ENCODE measurements at regions not wholly inside any gene's neighbourhood (a gene's known extent, or its start where the extent isn't known, plus 50 kb on each side); places are given as distances from the start of the nearest gene placed in this dataset.
"Not testable (repeated sequence)": the region's sequence is repeated elsewhere in the genome, so short reads cannot be mapped to it uniquely, and the experiment has no call there.

DNA sequence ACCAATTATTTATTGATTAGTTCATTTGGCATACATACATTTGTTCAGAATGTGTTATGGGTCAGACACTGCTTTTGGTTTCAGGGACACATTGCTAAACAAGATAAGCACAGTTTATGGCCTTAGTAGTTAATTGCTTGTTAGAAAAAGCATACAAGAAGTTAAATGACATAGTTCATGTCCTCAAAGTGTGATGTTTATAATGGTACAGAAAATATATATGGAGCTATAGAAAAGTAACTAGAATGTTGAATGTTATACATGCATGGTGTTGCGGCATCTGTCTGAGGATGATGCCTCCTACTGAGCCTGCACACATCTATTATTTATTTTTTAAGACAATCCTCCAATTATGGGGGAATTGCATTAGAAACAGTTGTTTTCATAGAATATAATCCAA is 1476.3 kb upstream of the PCDH7 start:
- DNase-seq = no peak

DNA sequence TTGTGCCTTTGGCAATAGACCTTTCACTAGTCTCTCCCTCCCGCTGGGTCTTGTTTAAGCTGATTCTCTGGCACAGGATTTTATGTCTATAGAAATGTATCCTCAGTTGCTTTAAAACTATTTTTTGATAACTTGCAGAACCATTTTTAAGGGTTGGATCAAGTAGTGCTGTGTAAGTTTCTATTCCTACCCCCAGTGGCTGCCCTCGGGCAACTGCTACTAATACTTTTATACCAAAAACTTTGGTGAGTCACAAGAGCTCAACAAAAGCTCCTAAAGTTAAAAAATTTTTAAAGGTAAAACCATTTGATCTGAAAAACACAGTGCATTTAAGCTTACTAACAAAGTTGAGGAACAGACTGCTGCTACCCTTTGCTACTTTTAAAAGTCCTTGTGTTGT is 1460.6 kb upstream of the PCDH7 start:
- DNase-seq = no peak

DNA sequence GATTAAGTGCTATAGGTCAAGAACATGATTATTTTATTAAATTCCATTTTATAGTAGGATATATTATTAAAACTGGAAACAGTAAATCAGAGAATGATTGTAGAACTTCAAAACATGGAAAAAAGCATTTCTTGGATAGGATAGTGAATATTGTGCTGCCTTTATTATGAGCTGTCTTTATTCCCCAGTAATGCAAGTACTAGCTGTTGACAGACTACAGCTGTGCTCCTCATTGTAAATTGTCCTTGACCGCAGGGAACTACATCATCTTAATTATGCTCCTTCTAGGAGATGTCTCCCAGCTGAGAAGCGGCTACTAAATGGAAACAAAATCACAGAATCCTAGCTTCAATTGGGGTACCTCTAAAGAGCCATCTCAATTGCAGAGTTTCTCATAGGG is 1457.2 kb upstream of the PCDH7 start:
- no peak for DNase-seq

DNA sequence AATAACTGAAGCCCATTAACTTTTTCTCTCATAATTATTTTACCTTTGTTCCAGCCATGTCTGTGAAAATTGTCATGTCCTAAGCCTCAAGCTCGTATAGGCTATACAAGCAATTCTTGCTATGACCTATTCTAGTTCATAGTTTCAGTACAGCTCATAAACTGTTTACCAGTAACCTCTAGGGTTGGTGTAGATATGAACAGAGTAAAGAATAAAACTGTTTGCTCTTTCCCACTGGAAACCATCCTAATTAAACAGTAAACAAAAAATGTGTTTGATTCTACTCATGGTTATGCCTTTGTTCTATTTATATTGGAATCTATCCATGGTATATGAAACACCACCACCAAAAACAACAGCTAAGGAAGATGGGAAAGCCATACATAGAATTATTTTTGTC is 1444.0 kb upstream of the PCDH7 start:
- no peak for DNase-seq

DNA sequence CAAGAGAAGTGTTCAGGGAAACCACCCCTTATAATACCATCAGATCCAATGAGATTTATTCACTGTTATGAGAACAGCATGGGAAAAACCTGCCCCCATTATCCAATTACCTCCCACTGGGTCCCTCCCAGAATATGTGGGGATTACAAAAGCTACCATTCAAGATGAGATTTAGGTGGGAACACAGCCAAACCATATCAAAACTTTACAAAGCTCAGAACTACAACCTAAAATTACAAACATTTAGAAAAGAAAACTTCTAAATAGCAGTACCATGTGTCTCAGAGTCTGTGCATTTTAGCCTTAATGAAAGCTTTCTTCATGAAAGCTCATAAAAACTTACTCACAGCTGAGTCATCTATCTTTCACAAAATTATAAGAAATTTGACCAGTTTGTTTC is 1442.8 kb upstream of the PCDH7 start:
- no peak for DNase-seq

DNA sequence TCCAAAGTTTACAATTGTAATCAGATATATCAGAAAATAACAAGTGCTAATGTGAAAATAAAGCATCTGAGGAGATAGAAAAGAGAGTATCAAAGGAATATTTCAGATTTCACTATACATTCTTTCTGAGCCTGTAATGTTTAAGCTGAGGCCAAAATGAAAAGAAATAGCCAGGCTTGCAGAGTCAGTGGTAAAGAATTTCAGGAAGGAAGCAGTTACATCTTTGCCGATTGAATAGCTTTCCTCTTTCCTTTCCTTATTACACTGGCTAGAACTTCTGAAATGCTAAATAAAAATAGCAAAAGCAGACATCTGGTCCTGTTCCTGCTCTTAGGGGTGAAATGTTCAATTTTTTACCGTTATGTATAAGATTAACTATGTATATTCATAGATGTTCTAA is 1441.6 kb upstream of the PCDH7 start:
- DNase-seq = no peak

DNA sequence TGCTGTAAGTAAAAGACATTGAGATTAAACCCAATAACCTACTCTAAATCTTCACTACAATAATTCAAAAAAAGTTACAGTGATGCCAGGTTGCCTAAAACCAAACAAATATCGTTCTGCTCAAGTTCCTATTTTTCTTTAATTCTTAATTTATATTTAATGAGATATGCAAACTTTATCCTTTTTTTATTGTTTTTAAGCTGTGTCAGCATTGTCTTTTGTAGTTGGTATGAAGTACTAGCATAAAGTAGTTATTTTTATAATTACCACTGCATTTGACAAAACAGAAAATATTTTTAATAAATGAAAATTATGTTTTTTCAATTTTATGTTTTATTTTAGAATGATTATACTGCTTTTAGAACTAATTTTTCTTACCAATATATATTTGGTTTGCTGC is 1431.1 kb upstream of the PCDH7 start:
- no peak for DNase-seq

DNA sequence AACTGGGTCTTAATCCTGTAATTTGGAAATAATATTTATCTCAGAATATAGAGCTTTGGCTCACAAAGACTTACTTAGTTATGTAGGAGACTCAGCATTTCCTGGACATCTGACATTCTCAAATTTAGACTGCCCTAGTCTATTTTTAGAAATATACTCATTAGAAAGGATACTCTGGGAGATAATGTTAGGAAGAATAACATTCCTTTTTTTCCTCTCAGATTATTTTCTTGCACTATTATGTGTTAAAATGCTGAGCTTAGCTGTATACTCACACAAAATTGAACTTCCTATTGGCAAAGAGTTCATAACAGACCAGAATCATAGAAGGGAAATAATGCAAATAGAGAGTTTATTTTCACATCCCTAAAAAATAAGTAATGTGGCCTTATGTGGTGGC is 1424.9 kb upstream of the PCDH7 start:
- DNase-seq = no peak

DNA sequence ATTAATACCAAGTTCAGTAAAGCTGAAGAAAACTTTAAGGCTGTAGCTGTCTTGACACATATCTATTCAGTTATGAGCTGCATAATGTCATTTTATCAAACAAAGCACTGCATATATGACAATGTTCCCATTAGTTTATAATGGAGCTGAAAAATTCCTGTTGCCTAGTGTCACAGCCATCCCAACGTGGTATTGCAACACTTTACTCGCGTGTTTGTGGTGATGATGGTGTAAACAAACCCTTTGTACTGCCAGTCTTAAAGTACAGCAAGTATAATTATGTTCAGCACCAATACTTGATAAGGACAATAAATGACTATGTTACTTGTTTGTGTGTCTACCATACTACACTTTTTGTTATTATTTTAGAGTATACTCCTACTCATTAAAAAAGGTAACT is 1415.6 kb upstream of the PCDH7 start:
- DNase-seq = no peak

DNA sequence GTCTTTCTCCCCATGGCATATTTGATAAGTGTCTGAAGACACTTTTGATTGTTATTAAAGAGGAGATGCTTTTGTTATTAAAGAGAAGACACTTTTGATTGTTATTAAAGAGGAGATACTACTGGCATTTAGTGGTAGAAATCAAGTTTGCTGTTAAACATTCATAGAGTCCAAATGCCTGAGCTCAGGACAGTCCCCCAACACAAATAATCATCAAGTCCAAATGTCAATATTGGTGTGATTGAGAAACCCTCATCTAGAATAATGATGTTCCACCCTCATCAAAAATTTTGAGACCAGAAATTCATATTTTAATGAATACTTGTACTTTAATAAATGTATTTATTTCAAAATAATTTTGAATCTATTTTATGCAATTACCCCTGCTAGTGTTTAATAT is 1412.9 kb upstream of the PCDH7 start:
- DNase-seq = no peak

DNA sequence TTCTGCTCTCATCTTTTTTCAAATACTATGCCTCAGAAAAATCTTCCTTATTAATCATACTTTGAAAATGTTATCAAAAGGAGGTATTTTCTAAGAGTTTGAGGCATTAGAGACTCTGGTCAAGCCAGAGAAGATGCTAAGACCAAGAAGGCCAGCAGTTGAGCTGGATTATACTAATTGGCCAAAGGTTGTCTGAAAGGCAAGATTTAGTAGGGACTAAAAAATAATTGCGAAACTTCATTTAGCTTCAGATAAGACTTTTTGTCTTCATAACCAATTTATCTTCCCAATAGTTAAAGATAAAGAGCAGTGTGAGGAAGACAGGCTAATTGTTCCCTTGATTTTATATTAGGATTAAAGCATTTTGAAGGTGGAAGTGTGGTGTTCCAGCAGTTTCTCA is 1412.4 kb upstream of the PCDH7 start:
- no peak for DNase-seq

DNA sequence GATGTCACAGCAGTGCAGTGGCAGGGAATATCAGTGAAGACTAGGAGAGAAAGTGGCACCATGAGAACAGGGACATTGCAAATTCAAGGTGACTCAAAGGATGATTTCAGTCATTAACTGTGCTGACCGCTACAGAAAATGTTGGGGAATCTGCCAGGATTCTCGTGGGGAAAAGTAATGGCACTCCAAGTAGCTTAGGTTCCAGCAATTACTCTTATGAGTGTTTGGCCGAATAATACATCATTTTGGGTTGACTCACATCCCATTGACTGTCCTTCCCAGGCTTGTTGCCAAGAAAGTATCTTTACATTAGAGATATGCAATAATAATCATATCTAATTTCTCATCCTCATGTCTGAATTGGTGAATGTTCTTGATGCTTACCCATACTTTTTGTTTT is 1411.1 kb upstream of the PCDH7 start:
- no peak for DNase-seq

DNA sequence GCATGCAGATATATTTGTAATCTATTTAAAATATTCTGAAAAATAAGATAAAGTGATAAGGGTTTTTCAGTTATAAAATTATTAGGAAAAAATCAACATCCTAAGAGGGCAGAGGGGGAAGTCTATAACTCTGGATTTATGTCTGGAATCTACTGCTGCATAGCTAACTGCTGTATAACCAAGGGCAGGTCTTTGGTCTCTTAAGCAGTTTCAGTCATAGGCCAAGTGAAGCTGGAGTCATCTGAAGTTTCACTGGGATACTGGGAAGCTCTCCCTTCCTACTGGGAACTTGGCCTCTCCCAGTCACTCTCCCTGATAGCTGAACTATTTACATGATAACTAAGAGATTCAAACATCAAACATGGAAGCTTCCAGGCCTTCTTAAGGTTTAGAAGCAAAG is 1409.9 kb upstream of the PCDH7 start:
- DNase-seq = no peak

DNA sequence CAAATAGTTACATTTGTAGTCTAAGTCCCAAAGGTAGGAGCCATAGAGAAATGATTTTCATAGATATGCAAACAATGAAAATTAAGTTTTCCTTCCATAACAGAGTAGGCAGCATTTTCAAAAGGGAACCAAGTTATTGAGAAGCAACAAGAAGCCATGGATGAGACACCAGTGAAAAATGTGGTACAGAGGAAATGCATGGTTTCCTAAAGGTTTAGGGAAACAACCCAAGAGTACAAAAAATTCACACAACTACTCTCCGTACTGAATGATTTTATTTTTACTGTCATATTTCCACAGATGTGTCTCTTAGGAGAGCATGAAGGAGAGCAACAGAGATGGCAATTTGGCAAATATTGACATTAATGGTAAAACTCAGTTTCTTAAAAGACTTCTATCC is 1408.9 kb upstream of the PCDH7 start:
- DNase-seq = no peak

DNA sequence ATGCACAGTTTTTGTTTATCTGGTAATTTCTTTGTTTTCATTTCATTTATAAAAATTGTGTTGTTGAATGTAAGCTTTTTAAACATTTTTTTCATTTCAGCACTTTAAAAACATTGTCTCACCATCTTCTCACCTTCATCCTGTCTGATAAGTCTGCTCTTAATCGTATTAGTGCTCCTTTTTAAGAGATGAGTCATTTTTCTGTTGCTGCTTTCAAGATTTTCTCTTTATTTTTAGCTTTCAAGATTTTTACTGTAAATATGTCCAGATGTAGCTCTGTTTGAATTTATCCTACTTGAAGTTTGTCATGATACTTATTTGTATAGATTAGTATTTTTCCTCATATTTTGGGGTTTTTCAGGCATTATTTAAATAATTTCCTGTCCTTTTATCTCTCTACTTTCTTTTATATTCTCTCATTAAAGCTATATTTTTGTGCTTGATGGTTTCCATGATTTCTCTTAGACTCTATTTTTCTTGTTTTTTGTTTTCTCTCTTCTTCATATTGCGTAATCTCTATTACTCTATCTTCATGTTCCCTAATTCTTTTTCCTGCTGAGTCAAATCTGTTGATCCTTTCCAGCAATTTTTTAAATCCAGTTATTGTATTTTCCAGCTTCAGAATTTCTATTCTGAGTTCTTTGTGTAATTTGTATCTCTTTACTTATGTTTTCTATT is 1400.4 kb upstream of the PCDH7 start:
- DNase-seq = no peak

DNA sequence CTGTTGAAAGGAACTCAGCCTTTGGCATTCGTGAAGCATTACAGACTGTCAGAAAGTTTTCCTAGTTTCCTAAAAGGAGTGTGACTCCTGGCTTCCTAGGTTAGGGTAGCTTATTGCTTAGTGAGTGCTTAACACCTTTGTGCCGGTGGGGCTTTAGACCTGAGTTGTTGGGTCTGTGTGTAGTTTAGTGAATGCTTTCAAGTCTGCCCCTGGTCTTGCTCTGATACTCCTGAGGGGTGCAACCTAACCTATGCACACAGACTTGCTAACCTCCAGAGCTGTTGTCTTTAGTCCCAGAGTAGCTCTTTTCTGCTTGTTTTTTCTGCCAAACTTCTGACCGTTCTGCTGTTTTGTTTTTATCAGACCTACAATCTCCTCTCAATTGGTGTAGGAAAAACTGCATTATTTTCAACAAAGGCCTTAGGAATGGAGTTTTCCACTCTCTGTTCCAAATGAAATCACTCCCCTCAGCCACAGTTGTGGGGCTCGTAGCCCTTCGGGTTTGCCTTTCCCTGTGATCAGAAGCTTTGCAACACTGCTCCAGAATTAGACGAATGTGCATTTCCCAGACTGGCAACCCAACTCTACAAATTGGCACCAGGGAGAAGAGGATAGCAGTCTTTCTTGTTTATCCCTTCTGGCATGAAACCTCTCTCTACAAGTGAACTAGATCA is 1399.1 kb upstream of the PCDH7 start:
- no peak for DNase-seq

DNA sequence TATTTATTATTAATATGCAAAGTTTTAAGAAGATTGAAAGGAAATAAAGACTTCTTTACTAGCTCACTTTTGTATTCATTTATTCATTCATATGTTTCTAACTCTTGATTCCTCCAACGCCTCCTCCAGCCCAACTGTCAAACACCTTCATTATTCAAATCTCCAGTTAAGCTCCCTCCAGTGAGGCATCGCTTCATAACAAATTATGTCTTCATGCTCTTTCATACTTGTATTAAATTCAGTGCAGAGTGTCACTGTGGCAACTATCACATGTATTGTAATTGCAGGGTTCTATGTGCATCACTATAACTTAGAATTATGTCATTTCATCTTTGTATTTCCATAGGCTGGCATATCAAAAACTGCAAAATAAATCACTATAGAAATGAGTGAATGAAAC is 1394.2 kb upstream of the PCDH7 start:
- no peak for DNase-seq

DNA sequence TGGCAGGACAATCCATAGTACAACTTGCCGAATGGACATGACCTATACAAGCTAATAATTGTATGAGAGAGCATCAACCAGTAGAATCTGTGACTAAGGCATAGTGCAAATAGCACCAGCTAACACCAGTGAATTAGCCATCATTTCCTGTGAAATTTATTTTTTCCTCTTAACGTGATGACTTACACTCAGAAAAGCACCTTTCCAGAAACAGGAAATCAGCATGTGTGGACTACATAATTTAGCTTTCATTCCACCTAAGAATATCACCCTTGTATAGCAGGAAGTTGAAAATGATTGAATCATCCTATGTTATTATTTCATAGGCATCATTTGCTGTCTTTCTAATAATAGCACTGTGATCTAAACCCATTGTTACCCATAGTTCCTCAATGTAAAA is 1393.4 kb upstream of the PCDH7 start:
- DNase-seq = no peak

DNA sequence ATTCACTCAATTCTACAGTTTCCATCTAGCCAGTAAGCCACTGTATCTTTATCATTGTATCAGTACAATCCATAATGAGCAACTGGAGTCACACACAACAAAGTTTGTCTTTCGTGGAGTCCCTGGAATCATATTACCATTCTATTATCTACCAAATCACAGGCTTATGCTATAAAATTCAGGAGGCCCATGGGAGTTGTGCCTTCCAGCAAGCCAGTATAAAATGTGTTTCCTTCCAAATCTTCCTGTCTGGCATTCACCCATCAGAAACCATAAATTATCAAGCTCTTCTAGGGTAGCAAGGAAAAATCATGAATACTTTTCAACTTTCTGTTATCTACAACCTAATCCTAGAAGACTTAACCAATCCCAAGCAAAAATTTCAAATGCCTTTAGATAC is 1383.3 kb upstream of the PCDH7 start:
- DNase-seq = no peak

DNA sequence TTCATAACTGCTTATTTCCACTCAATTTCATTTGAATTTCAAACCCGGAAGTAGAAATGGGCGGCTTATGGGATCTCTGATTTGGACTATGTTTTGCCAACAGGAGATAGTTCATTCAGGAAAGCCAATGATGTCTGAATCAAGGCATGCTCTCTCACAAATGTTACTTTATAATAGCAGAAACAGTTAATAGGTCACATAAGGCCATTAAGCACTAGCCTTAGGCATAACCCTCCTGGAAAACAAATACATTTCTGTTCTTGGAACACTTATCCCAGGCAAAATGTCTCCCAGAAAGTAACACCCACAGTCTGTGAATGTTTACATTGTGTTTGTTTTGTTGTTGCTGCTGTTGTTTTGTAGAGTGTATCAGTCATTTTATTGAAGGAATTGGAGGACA is 1347.2 kb upstream of the PCDH7 start:
- no peak for DNase-seq

DNA sequence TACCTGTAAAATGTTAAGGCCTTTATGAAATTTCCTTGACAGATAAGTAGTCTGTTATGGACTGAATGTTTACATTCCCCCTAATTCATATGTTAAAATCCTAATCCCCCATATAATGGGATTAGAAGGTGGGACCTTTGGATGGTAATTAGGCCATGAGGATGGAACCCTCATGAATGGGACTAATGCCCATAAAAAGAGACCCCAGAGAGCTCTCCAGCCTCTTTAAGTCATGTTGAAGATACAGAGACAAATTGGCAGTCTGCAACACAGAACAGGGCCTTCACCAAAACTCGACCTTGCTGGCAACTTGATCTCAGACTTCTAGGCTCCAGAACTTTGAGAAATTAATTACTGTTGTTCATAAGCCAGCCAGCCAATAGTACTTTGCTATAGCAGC is 1344.5 kb upstream of the PCDH7 start:
- DNase-seq = no peak

DNA sequence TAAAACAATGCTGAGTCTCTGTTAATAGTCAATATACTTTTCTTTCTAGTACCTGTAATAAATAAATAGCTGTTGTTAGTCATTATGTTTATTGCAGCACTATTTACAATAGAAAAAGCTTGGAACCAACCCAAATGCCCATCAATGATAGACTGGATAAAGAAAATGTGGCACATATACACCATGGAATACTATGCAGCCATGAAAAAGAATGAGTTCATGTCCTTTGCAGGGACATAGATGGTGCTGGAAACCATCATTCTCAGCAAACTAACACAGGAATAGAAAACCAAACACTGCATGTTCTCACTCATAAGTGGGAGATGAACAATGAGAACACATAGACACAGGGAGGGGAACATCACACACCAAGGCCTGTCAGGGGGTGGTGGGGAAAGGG is 1341.9 kb upstream of the PCDH7 start:
- not testable (repeated sequence) for DNase-seq

DNA sequence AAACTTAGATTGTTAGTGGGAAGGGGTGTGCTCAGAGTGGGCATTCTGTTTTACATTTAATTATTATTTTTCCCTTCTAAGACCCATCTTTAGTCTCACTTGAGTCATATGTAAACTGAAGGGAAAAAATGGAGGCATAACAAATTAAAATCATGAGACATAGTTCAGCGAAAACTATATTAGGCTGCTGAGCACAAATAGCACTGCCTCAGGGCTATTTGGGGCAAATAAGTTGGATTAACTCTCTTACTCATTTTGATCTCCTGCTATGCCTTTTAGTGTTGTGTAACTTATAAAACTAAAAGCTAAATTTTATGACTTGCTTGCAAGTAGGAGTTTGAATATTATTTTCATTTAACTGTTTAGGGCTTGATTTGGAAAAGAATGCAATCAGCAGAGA is 1329.2 kb upstream of the PCDH7 start:
- no peak for DNase-seq

DNA sequence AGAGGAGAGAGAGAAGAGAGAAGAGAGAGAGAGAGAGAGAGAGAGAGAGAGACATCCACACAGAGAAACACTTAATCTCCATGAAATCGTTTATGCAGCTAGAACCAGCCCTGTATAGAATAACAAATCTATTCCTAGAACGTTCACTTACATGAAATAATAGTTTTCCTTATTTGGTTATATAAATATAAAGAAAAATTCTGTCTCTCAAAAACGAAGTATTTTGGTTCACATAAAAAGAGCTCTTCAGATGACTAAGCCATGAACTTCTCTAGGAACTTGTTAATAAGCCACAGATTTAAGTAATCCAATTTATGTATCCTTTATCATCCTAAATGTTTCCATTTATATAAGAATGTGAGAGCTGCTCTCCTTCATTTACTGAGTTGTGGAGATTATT is 1315.1 kb upstream of the PCDH7 start:
- no peak for DNase-seq

DNA sequence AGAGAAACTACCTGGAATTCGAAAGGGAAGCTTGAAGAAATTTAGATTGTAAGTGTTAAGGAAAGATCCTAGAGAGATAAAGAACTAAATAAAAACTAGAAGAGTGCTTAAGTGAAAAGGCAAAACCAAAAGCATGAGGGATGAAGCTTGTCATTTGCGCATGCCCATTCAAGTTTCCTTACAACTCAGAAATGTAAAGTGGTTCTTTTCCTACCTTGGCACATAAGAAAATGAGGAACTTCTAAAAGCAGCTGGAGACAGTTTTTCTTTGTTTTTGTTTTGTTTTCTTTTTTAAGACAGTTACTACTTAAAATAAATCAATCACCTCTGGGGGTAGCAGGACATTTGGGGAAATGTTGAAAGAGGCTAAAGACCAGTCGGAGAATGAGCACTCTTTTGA is 1304.4 kb upstream of the PCDH7 start:
- DNase-seq = no peak

Measured in NCI-H1930 (cell line).